HL-60 (cell line): ENCODE measurements at regions not wholly inside any gene's neighbourhood (a gene's known extent, or its start where the extent isn't known, plus 50 kb on each side); places are given as distances from the start of the nearest gene placed in this dataset.

ENCODE experiments used
- DNase-seq, 2 experiments: peaks; one replicate each; pipeline ENCODE4 v3.0.0-alpha.2; 2010 to 2020; ENCODE audit warnings: low read depth in 1 of 2, low spot score in 1 of 2
- H3K27ac ChIP-seq: fragments of 250-450 bp; sonication (Bioruptor Pico); replicated peaks from 2 replicates; pipeline ENCODE4 v1.5.1; 2020; ENCODE audit warnings: mild to moderate bottlenecking, moderate library complexity
- H3K27me3 ChIP-seq: fragments of 250-450 bp; sonication (Bioruptor Pico); 2 replicates; pipeline ENCODE4 v1.5.1; 2021; ENCODE audit warnings: mild to moderate bottlenecking, moderate library complexity; ENCODE audit not compliant: insufficient read depth, poor library complexity, severe bottlenecking
- H3K4me3 ChIP-seq: replicated peaks from 2 replicates; pipeline ENCODE4 v1.5.1; 2011; ENCODE audit warnings: mild to moderate bottlenecking, control low read depth, low read length; ENCODE audit not compliant: insufficient read depth
- GABPA ChIP-seq: IDR thresholded peaks from 2 replicates; pipeline ENCODE4 v1.6.1; 2012; ENCODE audit warnings: low read depth
- POLR2AphosphoS5 ChIP-seq: IDR thresholded peaks from 2 replicates; pipeline ENCODE4 v1.6.1; 2012; ENCODE audit warnings: low read depth
- REST ChIP-seq: IDR thresholded peaks from 2 replicates; pipeline ENCODE4 v1.6.1; 2012; ENCODE audit warnings: low read depth; ENCODE audit not compliant: insufficient replicate concordance
- SPI1 ChIP-seq: IDR thresholded peaks from 2 replicates; pipeline ENCODE4 v1.6.1; 2012; ENCODE audit warnings: low read depth, mild to moderate bottlenecking, borderline replicate concordance
- TF ChIP-seq, protein P1 (sequence below): IDR thresholded peaks from one replicate; pipeline ENCODE4 v1.5.1; 2011; ENCODE audit warnings: low read length, control low read depth, inconsistent platforms; ENCODE audit not compliant: insufficient read depth

DNA sequence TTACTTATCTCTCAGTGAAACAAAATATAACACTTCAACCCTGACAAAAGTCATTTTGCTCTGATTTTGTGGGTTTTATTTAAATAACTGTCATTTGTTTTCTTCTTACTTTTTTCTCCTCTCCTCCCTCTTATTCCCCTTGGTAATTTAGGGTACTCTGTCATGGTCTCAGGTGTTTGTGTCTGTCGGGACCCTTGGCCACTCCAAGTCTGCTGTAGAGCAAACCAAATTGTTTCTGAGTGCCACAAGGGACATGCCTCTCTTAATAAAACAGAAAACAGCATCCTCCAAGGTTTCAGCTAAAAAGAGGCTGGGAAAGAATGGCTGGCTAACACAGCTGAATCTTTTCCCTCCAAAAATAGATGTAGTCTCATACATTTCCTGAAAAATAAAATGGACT lies 573.1 kb upstream of the KLF12 start:
- H3K4me3 ChIP-seq, result no peak overlapping the region
- no peak for DNase-seq

GRCh38 chr13:74706801-74707200 lies 572.6 kb upstream of the KLF12 start:
- no peak for DNase-seq
- TF ChIP-seq GABPA (no peak), SPI1 (no peak), REST (no peak), POLR2AphosphoS5 (no peak)
- TF ChIP-seq, protein P1, sequence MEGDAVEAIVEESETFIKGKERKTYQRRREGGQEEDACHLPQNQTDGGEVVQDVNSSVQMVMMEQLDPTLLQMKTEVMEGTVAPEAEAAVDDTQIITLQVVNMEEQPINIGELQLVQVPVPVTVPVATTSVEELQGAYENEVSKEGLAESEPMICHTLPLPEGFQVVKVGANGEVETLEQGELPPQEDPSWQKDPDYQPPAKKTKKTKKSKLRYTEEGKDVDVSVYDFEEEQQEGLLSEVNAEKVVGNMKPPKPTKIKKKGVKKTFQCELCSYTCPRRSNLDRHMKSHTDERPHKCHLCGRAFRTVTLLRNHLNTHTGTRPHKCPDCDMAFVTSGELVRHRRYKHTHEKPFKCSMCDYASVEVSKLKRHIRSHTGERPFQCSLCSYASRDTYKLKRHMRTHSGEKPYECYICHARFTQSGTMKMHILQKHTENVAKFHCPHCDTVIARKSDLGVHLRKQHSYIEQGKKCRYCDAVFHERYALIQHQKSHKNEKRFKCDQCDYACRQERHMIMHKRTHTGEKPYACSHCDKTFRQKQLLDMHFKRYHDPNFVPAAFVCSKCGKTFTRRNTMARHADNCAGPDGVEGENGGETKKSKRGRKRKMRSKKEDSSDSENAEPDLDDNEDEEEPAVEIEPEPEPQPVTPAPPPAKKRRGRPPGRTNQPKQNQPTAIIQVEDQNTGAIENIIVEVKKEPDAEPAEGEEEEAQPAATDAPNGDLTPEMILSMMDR, result no peak
- Histone ChIP-seq H3K4me3 (no peak overlapping the region), H3K27me3 (no peaks in the 10 kb centered on the region), H3K27ac (no peak overlapping the region)

More for the DNA sequence above, 573.1 kb upstream of the KLF12 start:
- Histone ChIP-seq H3K27ac (no peak overlapping the region), H3K27me3 (no peaks in the 10 kb centered on the region)
- TF ChIP-seq POLR2AphosphoS5, result no peak
- no peak for TF ChIP-seq GABPA
- TF ChIP-seq REST, result no peak
- TF ChIP-seq, protein P1, result no peak
- no peak for TF ChIP-seq SPI1

- Histone ChIP-seq H3K4me3 (no peak overlapping the region), H3K27me3 (no peaks in the 10 kb centered on the region), H3K27ac (no peak overlapping the region)
- TF ChIP-seq, protein P1, result no peak
- no peak for TF ChIP-seq SPI1
- TF ChIP-seq GABPA, result no peak
- TF ChIP-seq REST, result no peak
- no peak for TF ChIP-seq POLR2AphosphoS5
- DNase-seq, result no peak
These were observed 571.2 kb upstream of the KLF12 start for GRCh38 chr13:74705438-74705837.
